ENCODE measurements at regions not wholly inside any gene's neighbourhood (a gene's known extent, or its start where the extent isn't known, plus 50 kb on each side); places are given as distances from the start of the nearest gene placed in this dataset.

DNA sequence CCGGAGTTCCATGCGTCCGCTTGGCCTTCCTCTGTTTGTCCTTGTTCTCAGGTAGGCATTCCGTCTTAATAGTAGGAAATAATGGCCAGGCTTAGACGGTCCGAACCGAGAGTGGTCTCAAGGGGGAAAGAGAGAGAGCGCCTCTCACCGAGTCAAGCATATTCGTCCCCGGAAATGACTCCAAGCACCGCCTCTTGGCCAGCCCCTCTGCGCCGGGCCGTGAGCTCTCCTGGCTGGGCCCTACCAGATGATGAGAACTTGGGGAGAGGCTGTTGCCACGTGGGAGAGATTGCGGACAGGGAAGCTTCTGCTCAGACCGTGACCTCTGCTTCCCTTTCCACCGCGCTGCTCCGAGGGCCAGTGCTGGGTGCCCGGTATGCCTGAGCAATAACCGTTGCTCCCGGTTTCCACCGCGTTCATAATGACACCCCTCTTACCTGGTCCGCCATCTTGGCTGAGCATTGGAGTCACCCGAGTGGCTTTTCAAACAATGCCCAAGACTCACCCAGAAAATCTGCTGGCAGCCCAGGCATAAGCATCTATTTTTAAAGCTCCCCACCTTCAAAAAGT lies 251.1 kb upstream of the SHH start:
- TF ChIP-seq POLR2A (IDR thresholded peaks at IDR 0.05) (no peak), POLR2AphosphoS5 (IDR thresholded peaks at IDR 0.05) (no peak), CTCF (IDR thresholded peaks at IDR 0.05) (no peak), EP300 (IDR thresholded peaks at IDR 0.05) (no peak)

Measured in upper lobe of left lung (tissue), 4 donors.